ENCODE measurements at regions not wholly inside any gene's neighbourhood (a gene's known extent, or its start where the extent isn't known, plus 50 kb on each side); places are given as distances from the start of the nearest gene placed in this dataset.

- no peak for TF ChIP-seq CTCF (IDR thresholded peaks at IDR 0.05; ENCODE audit: low read depth, low read length, poor library complexity, severe bottlenecking)
- no peak for TF ChIP-seq EZH2phosphoT487 (IDR thresholded peaks at IDR 0.05; ENCODE audit: borderline replicate concordance, low read length)
Observed at GRCh38 chr9:79952401-79952800, 380.6 kb downstream of the TLE4 start.
